ENCODE measurements at regions not wholly inside any gene's neighbourhood (a gene's known extent, or its start where the extent isn't known, plus 50 kb on each side); places are given as distances from the start of the nearest gene placed in this dataset.

GRCh38 chr7:3244241-3244814 is 56.7 kb upstream of the SDK1 start:
- no peaks in the 10 kb centered on the region for H3K9me3 ChIP-seq
- no peak overlapping the region for H3K27ac ChIP-seq
- H3K27me3 ChIP-seq, result no peaks in the 10 kb centered on the region
- TF ChIP-seq CTCF (IDR thresholded peaks at IDR 0.05) (no peak), POLR2A (IDR thresholded peaks at IDR 0.05) (no peak)
- no peaks in the 10 kb centered on the region for H3K36me3 ChIP-seq
- H3K4me3 ChIP-seq, result no peak overlapping the region
- no peaks in the 10 kb centered on the region for H3K4me1 ChIP-seq
- DNase-seq, result no peak

GRCh38 chr7:3245077-3245476 is 56.0 kb upstream of the SDK1 start:
- H3K27ac ChIP-seq, result no peak overlapping the region
- no peaks in the 10 kb centered on the region for H3K27me3 ChIP-seq
- H3K36me3 ChIP-seq, result no peaks in the 10 kb centered on the region
- TF ChIP-seq CTCF (IDR thresholded peaks at IDR 0.05) (no peak), POLR2A (IDR thresholded peaks at IDR 0.05) (no peak)
- DNase-seq, result no peak
- no peaks in the 10 kb centered on the region for H3K4me1 ChIP-seq
- no peak overlapping the region for H3K4me3 ChIP-seq
- H3K9me3 ChIP-seq, result no peaks in the 10 kb centered on the region

GRCh38 chr7:3245721-3246120 is 55.3 kb upstream of the SDK1 start:
- Histone ChIP-seq H3K4me1 (no peaks in the 10 kb centered on the region), H3K4me3 (no peak overlapping the region), H3K36me3 (no peaks in the 10 kb centered on the region), H3K27me3 (no peaks in the 10 kb centered on the region), H3K9me3 (no peaks in the 10 kb centered on the region), H3K27ac (no peak overlapping the region)
- DNase-seq, result no peak
- TF ChIP-seq POLR2A (IDR thresholded peaks at IDR 0.05), result no peak
- TF ChIP-seq CTCF (IDR thresholded peaks at IDR 0.05), result no peak

- H3K27ac ChIP-seq, result no peak overlapping the region
- no peak overlapping the region for H3K4me3 ChIP-seq
- no peaks in the 10 kb centered on the region for H3K27me3 ChIP-seq
- TF ChIP-seq CTCF (IDR thresholded peaks at IDR 0.05) (no peak), POLR2A (IDR thresholded peaks at IDR 0.05) (no peak)
- H3K4me1 ChIP-seq, result no peaks in the 10 kb centered on the region
- no peak for DNase-seq
- no peaks in the 10 kb centered on the region for H3K36me3 ChIP-seq
- no peaks in the 10 kb centered on the region for H3K9me3 ChIP-seq
Observed at GRCh38 chr7:3246127-3246526, 54.9 kb upstream of the SDK1 start.

DNA sequence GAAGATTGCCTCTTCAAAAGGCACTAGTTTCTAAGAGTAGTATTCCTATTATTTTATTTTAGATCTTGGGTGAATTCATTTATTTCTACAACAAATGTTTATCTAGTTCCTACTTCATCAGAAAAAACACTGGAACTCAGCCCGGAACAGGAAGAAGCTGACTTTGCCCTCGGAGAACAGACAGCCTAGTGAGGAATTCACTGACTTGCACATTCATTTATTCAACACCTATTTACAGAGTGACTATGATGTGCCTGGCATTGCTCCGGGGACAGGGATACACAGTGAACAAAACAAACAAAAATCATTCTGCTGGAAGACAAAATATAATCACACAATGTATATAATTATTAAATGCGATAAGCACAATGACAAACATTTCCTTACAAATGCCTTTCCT is 54.4 kb upstream of the SDK1 start:
- no peak for DNase-seq
- H3K27ac ChIP-seq, result no peak overlapping the region

More for the DNA sequence above, 54.4 kb upstream of the SDK1 start:
- no peaks in the 10 kb centered on the region for H3K4me1 ChIP-seq
- H3K9me3 ChIP-seq, result no peaks in the 10 kb centered on the region
- H3K27me3 ChIP-seq, result no peaks in the 10 kb centered on the region
- H3K4me3 ChIP-seq, result no peak overlapping the region
- TF ChIP-seq POLR2A (IDR thresholded peaks at IDR 0.05) (no peak), CTCF (IDR thresholded peaks at IDR 0.05) (no peak)
- no peaks in the 10 kb centered on the region for H3K36me3 ChIP-seq
